SU-DHL-6 (cell line): ENCODE measurements at regions not wholly inside any gene's neighbourhood (a gene's known extent, or its start where the extent isn't known, plus 50 kb on each side); places are given as distances from the start of the nearest gene placed in this dataset.
"Not testable (repeated sequence)": the region's sequence is repeated elsewhere in the genome, so short reads cannot be mapped to it uniquely, and the experiment has no call there.

Experiments
- H2AFZ ChIP-seq: fragments of 200-600 bp; sonication (generic); 2 replicates; pipeline ENCODE4 v1.6.1; 2014; ENCODE audit warnings: low read depth, mild to moderate bottlenecking, moderate library complexity, mixed read lengths, antibody characterized with exemption, low read length; ENCODE audit not compliant: severe bottlenecking
- H3F3A ChIP-seq: fragments of 200-600 bp; shearing (Covaris generic); 2 replicates; pipeline ENCODE4 v1.6.0; 2016; ENCODE audit warnings: antibody characterized with exemption, mild to moderate bottlenecking; ENCODE audit not compliant: insufficient read depth
- H3K27ac ChIP-seq: fragments of 200-600 bp; sonication (generic); 2 replicates; pipeline ENCODE4 v1.5.1; 2016; ENCODE audit warnings: low read depth, mild to moderate bottlenecking, low read length, moderate library complexity, mixed read lengths
- H3K27me3 ChIP-seq: fragments of 200-600 bp; sonication (generic), shearing (Covaris generic); 2 replicates; pipeline ENCODE4 v1.6.0; 2014; ENCODE audit warnings: mild to moderate bottlenecking, low read length
- H3K36me3 ChIP-seq: fragments of 200-600 bp; sonication (generic); 2 replicates; pipeline ENCODE4 v1.6.1; 2014; ENCODE audit warnings: mild to moderate bottlenecking, low read length, mixed read lengths
- H3K4me2 ChIP-seq: fragments of 300-600, 200-600 bp; shearing (Covaris generic), sonication (generic); 2 replicates; pipeline ENCODE4 v1.6.0; 2014; ENCODE audit warnings: low read length, low read depth, mild to moderate bottlenecking; ENCODE audit not compliant: poor library complexity, severe bottlenecking
- H3K4me3 ChIP-seq: fragments of 200-600 bp; sonication (generic); 2 replicates; pipeline ENCODE4 v1.5.1; 2014; ENCODE audit warnings: antibody characterized with exemption, low read length, mild to moderate bottlenecking, mixed read lengths; ENCODE audit not compliant: insufficient read depth, poor library complexity, severe bottlenecking
- H3K79me2 ChIP-seq: fragments of 200-600 bp; sonication (generic); 2 replicates; pipeline ENCODE4 v1.6.1; 2014; ENCODE audit warnings: mild to moderate bottlenecking, low read length, moderate library complexity; ENCODE audit not compliant: insufficient read depth
- H3K9ac ChIP-seq: fragments of 200-600 bp; sonication (generic); 2 replicates; pipeline ENCODE4 v1.7.0; 2014; ENCODE audit warnings: mild to moderate bottlenecking, low read length
- H3K9me2 ChIP-seq: fragments of 200-600 bp; sonication (generic); replicated peaks from 2 replicates; pipeline ENCODE4 v1.6.1; 2014; ENCODE audit warnings: low read length; ENCODE audit not compliant: insufficient read depth
- H3K9me3 ChIP-seq: fragments of 200-600 bp; sonication (generic); 2 replicates; pipeline ENCODE4 v1.6.1; 2014; ENCODE audit warnings: low read length, mixed read lengths; ENCODE audit not compliant: insufficient read depth
- H4K20me1 ChIP-seq: fragments of 200-600 bp; sonication (generic); 2 replicates; pipeline ENCODE4 v1.6.1; 2014; ENCODE audit warnings: low read depth, mild to moderate bottlenecking, antibody characterized with exemption, low read length, moderate library complexity, mixed read lengths

DNA sequence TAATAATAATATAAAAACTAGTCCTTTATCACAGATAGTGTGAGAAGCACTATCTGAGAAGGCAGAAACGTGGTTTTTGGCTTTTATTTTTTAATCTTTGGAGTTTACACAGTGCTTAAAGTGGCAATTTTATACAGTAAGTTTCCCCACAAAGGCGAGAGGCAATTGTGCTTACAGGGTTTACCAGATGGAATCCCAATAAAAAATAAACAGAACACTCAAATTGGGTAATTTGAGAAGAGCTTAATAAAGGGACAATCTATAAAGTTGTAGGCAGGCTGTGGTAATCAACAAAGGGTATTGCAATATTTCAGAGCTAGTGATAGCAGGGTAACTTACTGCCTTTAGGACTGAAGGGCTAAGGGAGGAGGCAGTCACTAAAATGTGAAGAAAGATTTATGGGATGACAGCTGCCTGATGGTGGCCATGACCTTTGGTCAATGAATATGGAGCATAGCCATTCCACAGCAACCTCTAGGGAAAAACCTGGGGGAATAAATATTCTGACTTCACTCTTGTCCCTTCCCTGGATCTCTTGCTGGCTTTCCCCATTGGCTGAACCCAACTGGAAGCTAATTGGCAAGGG, 108.9 kb upstream of the GPR39 start:
- not testable (repeated sequence) for H2AFZ ChIP-seq, H3F3A ChIP-seq, H3K27ac ChIP-seq, H3K4me2 ChIP-seq, H3K9me2 ChIP-seq, H3K36me3 ChIP-seq, H3K4me3 ChIP-seq, H4K20me1 ChIP-seq, H3K79me2 ChIP-seq, H3K9me3 ChIP-seq, H3K27me3 ChIP-seq, H3K9ac ChIP-seq

- H3K9me3 ChIP-seq, H3F3A ChIP-seq, H3K36me3 ChIP-seq, H3K27ac ChIP-seq, H2AFZ ChIP-seq, H3K9me2 ChIP-seq, H3K79me2 ChIP-seq, H3K4me3 ChIP-seq, H4K20me1 ChIP-seq, H3K27me3 ChIP-seq, H3K4me2 ChIP-seq, H3K9ac ChIP-seq: not testable (repeated sequence)
Measured at GRCh38 chr2:132309203-132309602, 107.4 kb upstream of the GPR39 start.

GRCh38 chr2:132315546-132315945, 101.1 kb upstream of the GPR39 start:
- H3K36me3 ChIP-seq, H4K20me1 ChIP-seq, H3F3A ChIP-seq, H3K27me3 ChIP-seq, H3K27ac ChIP-seq, H3K4me2 ChIP-seq, H3K9ac ChIP-seq, H3K79me2 ChIP-seq, H3K9me3 ChIP-seq, H2AFZ ChIP-seq, H3K9me2 ChIP-seq, H3K4me3 ChIP-seq: not testable (repeated sequence)

GRCh38 chr2:132317026-132317680, 99.5 kb upstream of the GPR39 start:
- H3F3A ChIP-seq, H3K27me3 ChIP-seq, H3K79me2 ChIP-seq, H3K9me2 ChIP-seq, H3K4me2 ChIP-seq, H3K27ac ChIP-seq, H3K9me3 ChIP-seq, H4K20me1 ChIP-seq, H3K4me3 ChIP-seq, H2AFZ ChIP-seq, H3K9ac ChIP-seq, H3K36me3 ChIP-seq: not testable (repeated sequence)

GRCh38 chr2:132318481-132318880, 98.1 kb upstream of the GPR39 start:
- not testable (repeated sequence) for H3K36me3 ChIP-seq, H4K20me1 ChIP-seq, H3K79me2 ChIP-seq, H3K9me2 ChIP-seq, H3K9ac ChIP-seq, H3K27ac ChIP-seq, H3K4me3 ChIP-seq, H3K9me3 ChIP-seq, H2AFZ ChIP-seq, H3K27me3 ChIP-seq, H3F3A ChIP-seq, H3K4me2 ChIP-seq

- not testable (repeated sequence) for H3K79me2 ChIP-seq, H3K4me2 ChIP-seq, H4K20me1 ChIP-seq, H2AFZ ChIP-seq, H3K4me3 ChIP-seq, H3K9me3 ChIP-seq, H3K36me3 ChIP-seq, H3K9me2 ChIP-seq, H3K27ac ChIP-seq, H3K27me3 ChIP-seq, H3F3A ChIP-seq, H3K9ac ChIP-seq
Measured at GRCh38 chr2:132324005-132324404, 92.6 kb upstream of the GPR39 start.

GRCh38 chr2:132332345-132333033, 84.1 kb upstream of the GPR39 start:
- not testable (repeated sequence) for H3K9ac ChIP-seq, H3K36me3 ChIP-seq, H3K27me3 ChIP-seq, H3K79me2 ChIP-seq, H3K9me2 ChIP-seq, H3K4me3 ChIP-seq, H2AFZ ChIP-seq, H3K4me2 ChIP-seq, H3K27ac ChIP-seq, H3F3A ChIP-seq, H4K20me1 ChIP-seq, H3K9me3 ChIP-seq

DNA sequence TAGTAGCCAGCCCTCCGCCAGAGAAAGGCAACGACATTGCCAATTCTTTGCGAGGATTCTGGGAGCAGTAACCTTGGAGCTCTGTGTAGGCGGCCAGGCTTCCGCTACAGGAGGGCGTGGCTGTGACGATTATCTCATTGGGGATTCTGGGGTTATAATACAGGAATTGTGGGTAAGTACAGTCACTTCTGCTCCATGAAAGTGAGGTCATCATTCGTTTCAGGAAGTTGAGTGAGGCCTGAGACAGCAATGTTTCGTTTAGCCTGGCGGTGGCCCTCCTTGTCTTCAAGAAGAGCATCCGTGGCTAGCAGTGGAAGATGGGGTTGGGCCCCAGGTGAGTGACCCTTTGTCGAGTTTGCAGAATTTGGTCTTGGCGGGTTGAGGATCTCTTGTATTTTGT, 79.5 kb upstream of the GPR39 start:
- H3K27me3 ChIP-seq, H3K9me2 ChIP-seq, H3K36me3 ChIP-seq, H3F3A ChIP-seq, H3K4me3 ChIP-seq, H3K9me3 ChIP-seq, H3K9ac ChIP-seq, H3K27ac ChIP-seq, H3K4me2 ChIP-seq, H3K79me2 ChIP-seq, H2AFZ ChIP-seq, H4K20me1 ChIP-seq: not testable (repeated sequence)
